ENCODE measurements at regions not wholly inside any gene's neighbourhood (a gene's known extent, or its start where the extent isn't known, plus 50 kb on each side); places are given as distances from the start of the nearest gene placed in this dataset.
"Not testable (repeated sequence)": the region's sequence is repeated elsewhere in the genome, so short reads cannot be mapped to it uniquely, and the experiment has no call there.

- TF ChIP-seq EZH2 (IDR thresholded peaks at IDR 0.05; ENCODE audit: low read length, missing control alignments); CTCF (conservative IDR thresholded peaks at IDR 0.05 in 1 of 2, IDR thresholded peaks at IDR 0.05 in 1 of 2; ENCODE audit: low read depth in 1 of 2, low read length in 2 of 2): not testable (repeated sequence)
These were observed 757.9 kb downstream of the C4orf33 start for GRCh38 chr4:129853685-129854467.

Measured in fibroblast of lung (primary cell).